Chondrocyte (in vitro differentiated cells): ENCODE measurements at regions not wholly inside any gene's neighbourhood (a gene's known extent, or its start where the extent isn't known, plus 50 kb on each side); places are given as distances from the start of the nearest gene placed in this dataset.

ENCODE experiments used
- DNase-seq: peaks from one replicate; pipeline ENCODE4 v3.0.0; 2021; ENCODE audit warnings: mixed read lengths, low spot score
- H3K27ac Mint-ChIP-seq: one replicate; pipeline ENCODE4 v1.8.0; 2021; ENCODE audit warnings: mild to moderate bottlenecking, moderate library complexity, mixed read lengths; ENCODE audit not compliant: unreplicated experiment
- H3K27me3 Mint-ChIP-seq: 2 replicates; pipeline ENCODE4 v1.8.0; 2021; ENCODE audit warnings: low read depth, mixed read lengths
- H3K36me3 Mint-ChIP-seq: 2 replicates; pipeline ENCODE4 v1.8.0; 2021; ENCODE audit warnings: low read depth, mixed read lengths
- H3K4me1 Mint-ChIP-seq: 2 replicates; pipeline ENCODE4 v1.8.0; 2021; ENCODE audit warnings: low read depth, mild to moderate bottlenecking, mixed read lengths
- H3K4me3 Mint-ChIP-seq: one replicate; pipeline ENCODE4 v1.8.0; 2021; ENCODE audit warnings: mild to moderate bottlenecking, moderate library complexity, mixed read lengths; ENCODE audit not compliant: unreplicated experiment
- H3K9me3 Mint-ChIP-seq: 2 replicates; pipeline ENCODE4 v1.8.0; 2021; ENCODE audit warnings: low read depth, mixed read lengths
- CTCF ChIP-seq: fragments of 200-600 bp; sonication (generic); IDR thresholded peaks from 2 replicates; pipeline ENCODE4 v1.5.0; 2021; ENCODE audit warnings: antibody characterized with exemption, mild to moderate bottlenecking, moderate library complexity

GRCh38 chr11:23272095-23272494 lies 411.8 kb upstream of the CCDC179 start:
- Mint-ChIP-seq H3K9me3 (no peaks in the 10 kb centered on the region), H3K4me3 (no peak overlapping the region), H3K27ac (no peak overlapping the region), H3K27me3 (peaks cover 3% of the 10 kb centered on the region), H3K36me3 (no peaks in the 10 kb centered on the region), H3K4me1 (no peaks in the 10 kb centered on the region)
- TF ChIP-seq CTCF = no peak
- no peak for DNase-seq

- peaks cover 3% of the 10 kb centered on the region for H3K27me3 Mint-ChIP-seq
- no peak for DNase-seq
Measured at GRCh38 chr11:23278121-23278520, 417.8 kb upstream of the CCDC179 start.

GRCh38 chr11:23280088-23280487 lies 419.8 kb upstream of the CCDC179 start:
- Mint-ChIP-seq H3K9me3 (no peaks in the 10 kb centered on the region), H3K36me3 (no peaks in the 10 kb centered on the region), H3K27me3 (peaks cover 2% of the 10 kb centered on the region), H3K4me3 (no peak overlapping the region), H3K4me1 (no peaks in the 10 kb centered on the region), H3K27ac (no peak overlapping the region)
- no peak for DNase-seq
- TF ChIP-seq CTCF = no peak

More at GRCh38 chr11:23278121-23278520, 417.8 kb upstream of the CCDC179 start:
- Mint-ChIP-seq H3K9me3 (no peaks in the 10 kb centered on the region), H3K27ac (no peak overlapping the region), H3K36me3 (no peaks in the 10 kb centered on the region), H3K4me1 (no peaks in the 10 kb centered on the region), H3K4me3 (no peak overlapping the region)
- TF ChIP-seq CTCF = no peak

- H3K27me3 Mint-ChIP-seq = no peaks in the 10 kb centered on the region
- no peak for TF ChIP-seq CTCF
- no peaks in the 10 kb centered on the region for H3K4me1 Mint-ChIP-seq
- H3K27ac Mint-ChIP-seq = no peak overlapping the region
- peaks cover 2% of the 10 kb centered on the region for H3K9me3 Mint-ChIP-seq
- no peak overlapping the region for H3K4me3 Mint-ChIP-seq
- no peaks in the 10 kb centered on the region for H3K36me3 Mint-ChIP-seq
- DNase-seq = no peak
Measured at GRCh38 chr11:23283666-23284065, 423.4 kb upstream of the CCDC179 start.

GRCh38 chr11:23284631-23285030 lies 424.4 kb upstream of the CCDC179 start:
- no peak for TF ChIP-seq CTCF

More at GRCh38 chr11:23284631-23285030, 424.4 kb upstream of the CCDC179 start:
- no peak for DNase-seq
- Mint-ChIP-seq H3K36me3 (no peaks in the 10 kb centered on the region), H3K4me3 (no peak overlapping the region), H3K9me3 (peaks cover 2% of the 10 kb centered on the region), H3K27me3 (no peaks in the 10 kb centered on the region), H3K27ac (no peak overlapping the region), H3K4me1 (no peaks in the 10 kb centered on the region)
